ENCODE measurements at regions not wholly inside any gene's neighbourhood (a gene's known extent, or its start where the extent isn't known, plus 50 kb on each side); places are given as distances from the start of the nearest gene placed in this dataset.

GRCh38 chr5:116389601-116390000 is 185.0 kb downstream of the SEMA6A start:
- no peak for DNase-seq (ENCODE audit: low read depth in 4 of 4, low spot score in 2 of 4)

DNA sequence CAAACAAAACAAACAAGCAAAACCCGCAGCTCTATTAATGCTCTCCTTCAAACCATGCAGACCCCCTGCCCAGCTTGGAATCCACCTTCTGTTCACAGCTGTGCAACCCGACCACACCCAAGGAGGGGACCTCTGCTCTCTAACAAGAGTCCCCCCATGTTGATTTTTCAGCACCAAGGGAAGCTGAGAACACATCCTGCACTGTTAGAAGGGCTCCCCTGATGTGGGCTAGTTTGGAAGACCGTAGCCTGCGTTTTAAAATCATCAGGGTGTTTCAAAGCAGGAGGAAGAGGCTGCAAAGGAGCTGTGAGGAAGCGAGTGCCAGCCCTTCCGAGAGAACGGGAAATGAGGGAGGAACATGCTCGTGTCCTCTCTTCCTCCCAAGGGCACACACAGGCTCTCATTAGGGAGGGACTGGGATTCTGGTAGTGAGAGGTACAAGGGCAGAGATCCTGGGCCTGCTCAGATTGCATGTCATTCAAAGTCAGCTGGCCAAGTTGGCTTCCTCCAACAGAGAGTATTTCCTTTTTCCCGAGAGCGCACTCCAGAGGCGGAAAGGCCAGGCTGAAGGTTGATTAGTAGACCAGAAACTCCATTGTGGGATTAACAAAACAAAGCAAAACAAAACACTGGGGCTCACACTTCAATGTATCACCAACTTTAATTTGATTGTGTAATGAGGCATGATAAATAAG is 185.9 kb downstream of the SEMA6A start:
- no peak for DNase-seq (ENCODE audit: low read depth in 4 of 4, low spot score in 2 of 4)

DNA sequence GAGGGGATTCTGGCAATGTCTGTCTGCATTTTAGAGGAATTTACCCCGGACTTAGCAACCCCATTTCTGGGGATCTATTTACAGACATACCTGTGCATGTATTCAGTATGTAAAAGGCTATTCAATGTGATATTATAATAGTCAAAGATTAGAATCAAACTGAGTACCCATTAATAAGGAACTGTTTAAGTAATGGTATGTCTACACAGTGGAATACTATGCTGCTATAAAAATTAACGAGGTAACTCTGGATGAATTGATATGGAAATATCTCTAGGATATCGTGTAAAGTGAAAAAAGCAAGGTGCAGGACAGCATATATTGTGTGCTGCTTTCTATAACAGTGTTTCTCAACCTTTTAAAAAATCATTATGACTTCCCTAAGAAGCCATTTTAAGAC is 186.9 kb downstream of the SEMA6A start:
- DNase-seq (ENCODE audit: low read depth in 4 of 4, low spot score in 2 of 4) = no peak

- DNase-seq (ENCODE audit: low read depth in 4 of 4, low spot score in 2 of 4) = no peak
Observed at GRCh38 chr5:116386633-116387032, 188.0 kb downstream of the SEMA6A start.

- no peak for DNase-seq (ENCODE audit: low read depth in 4 of 4, low spot score in 2 of 4)
Observed at GRCh38 chr5:116382874-116383266, 191.8 kb downstream of the SEMA6A start.

DNA sequence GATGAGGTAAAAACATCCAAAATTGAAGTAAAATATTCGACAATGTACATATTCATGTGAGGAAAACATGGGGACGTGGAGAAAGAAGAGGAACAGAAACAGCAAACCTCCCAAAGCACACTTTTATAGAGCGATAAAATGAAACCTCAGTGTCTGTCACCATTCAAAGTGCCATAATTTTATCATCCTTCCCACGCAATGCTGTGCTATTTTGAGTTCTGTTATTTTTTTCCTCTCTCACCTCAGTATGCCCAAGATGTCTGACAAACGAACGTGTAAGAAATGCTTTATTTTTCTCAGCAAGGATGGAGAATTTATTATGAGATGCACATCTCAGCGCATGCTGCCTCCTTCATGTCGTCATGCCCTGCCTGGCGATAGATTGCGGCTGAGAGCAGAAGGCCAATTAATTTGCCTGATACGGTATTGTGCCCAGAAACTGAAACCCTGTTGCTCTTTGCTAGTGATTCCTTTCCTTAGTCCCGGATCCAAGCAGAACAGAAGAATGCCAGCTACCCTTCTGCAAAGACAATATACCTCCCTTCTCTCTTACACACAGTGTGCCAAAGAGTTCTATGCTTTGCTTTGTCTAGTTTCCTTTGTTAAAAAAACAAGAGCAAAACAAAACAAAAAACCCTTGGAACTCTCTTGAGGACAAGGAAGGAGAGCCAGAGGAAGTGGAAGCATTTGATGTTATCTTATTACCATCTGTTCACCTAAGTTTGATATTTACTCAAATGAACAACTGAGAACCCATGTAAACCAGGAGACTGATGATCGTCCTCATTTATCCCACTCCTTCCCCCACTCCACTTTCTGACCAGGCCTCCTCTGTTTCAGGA is 192.4 kb downstream of the SEMA6A start:
- DNase-seq (ENCODE audit: low read depth in 4 of 4, low spot score in 2 of 4) = no peak

DNA sequence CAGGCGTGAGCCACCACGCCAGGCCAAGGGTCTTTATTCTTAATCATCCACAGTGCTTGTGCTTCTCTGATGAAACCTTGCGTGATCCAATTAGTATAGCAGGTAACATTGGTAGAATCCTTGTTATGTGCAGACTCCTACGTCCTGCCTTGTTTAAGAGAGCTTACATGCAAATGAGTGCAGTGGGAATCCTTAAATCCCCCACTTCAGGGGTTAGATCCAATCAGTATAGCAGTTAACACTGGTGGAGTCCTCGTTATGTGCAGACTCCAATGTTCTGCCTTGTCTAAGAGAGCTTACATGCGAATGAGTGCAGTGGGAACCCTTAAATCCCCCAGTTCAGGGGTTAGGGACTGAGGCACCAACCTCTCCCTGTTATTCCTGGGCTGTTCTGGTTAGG is 193.4 kb downstream of the SEMA6A start:
- no peak for DNase-seq (ENCODE audit: low read depth in 4 of 4, low spot score in 2 of 4)

DNA sequence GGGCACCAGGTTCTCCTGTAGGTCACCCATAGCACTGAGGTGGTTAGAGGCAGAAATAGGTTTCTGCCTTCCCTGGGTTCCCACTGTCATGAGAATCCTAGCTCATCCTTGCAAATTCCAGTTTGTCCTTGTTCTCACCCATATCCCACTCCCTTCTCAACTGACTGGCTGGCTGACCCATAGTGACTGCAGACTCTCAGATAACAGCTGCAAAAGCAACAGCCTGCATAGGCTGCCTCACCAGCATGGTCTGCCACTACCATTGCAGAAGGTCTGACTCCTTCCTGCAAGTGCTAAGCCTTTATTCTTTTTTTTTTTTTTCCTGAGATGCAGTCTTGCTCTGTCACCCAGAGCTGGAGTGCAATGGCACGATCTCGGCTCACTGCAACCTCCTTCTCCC is 194.0 kb downstream of the SEMA6A start:
- no peak for DNase-seq (ENCODE audit: low read depth in 4 of 4, low spot score in 2 of 4)

GRCh38 chr5:116379306-116379705 is 195.3 kb downstream of the SEMA6A start:
- no peak for DNase-seq (ENCODE audit: low read depth in 4 of 4, low spot score in 2 of 4)

- no peak for DNase-seq (ENCODE audit: low read depth in 4 of 4, low spot score in 2 of 4)
Observed at GRCh38 chr5:116378777-116379121, 195.9 kb downstream of the SEMA6A start.

- DNase-seq (ENCODE audit: low read depth in 4 of 4, low spot score in 2 of 4) = no peak
Observed at GRCh38 chr5:116378007-116378776, 196.4 kb downstream of the SEMA6A start.

DNA sequence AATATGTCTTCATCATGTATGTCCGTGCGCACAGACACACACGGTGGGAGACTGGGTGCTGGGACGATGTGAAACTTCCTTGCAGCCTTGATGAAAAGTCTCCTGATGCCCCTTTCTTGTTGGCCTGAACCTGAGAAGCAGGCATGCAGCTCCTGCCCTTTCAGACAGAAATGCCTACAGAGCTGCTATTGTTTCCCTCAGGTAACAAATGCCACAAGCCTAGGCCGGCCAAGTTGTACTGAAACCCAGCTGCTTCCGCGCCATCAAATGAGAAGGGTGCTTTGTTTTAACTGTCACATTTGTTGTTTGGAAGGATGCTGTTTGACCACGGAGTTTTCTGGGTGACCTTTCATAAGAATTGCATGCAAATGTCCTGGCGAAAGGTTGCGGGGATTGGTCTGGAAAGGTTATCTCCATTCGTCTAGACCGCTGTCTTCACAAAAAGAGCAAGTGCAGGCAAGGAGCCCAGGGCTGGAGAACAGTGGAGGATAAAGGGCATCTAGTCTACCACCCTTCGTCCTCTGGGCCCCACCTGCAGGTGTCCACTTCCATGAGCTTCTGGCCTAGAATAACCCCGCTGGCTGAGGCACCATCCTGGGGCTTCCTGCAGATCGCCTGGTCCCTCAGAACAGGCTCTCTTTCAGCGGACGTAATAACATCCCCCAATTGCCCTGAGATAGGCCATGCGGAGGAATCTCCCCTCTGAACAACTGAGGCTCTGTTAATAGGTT is 197.2 kb downstream of the SEMA6A start:
- DNase-seq (ENCODE audit: low read depth in 4 of 4, low spot score in 2 of 4) = no peak

DNA sequence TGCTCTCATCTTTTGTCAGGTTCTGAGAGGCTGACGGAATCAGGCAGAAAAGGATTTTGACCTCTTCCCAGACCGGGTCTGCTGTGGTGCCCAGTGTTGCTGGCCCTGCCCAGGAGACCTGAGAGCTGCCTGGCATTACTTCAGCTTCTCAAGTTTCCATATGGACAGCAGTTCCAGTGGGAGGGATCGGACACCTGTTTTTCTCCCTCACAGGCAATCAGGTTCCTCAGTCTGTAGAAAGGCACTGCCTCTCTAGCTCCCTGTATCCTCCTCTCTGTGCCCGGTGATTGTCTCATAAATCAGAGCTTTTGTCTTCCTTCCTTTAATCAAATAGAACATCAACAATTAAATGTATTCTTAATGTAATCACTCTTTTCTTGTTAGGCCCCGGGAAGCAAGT is 198.7 kb downstream of the SEMA6A start:
- DNase-seq (ENCODE audit: low read depth in 4 of 4, low spot score in 2 of 4) = no peak

DNA sequence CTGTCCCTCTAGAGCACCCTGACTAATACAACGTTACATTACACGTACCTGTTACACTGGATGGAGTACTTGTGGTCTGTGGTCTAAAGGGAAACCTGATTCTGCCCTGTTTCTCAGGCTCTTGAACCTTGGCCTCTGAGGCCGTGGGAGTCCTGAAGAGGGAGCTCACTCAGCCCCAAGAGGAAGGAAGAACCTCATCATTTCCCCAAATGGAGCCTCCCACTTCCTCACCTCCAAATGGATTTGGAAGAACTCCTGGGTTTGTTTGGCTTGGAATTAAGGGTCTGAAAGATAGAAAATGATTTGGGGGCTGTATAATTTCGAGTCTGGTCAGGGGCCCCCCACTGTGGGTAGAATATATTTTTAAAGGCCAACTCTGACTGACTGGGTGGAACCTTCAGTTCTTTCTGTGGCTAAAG is 200.2 kb downstream of the SEMA6A start:
- DNase-seq (ENCODE audit: low read depth in 4 of 4, low spot score in 2 of 4) = no peak

DNA sequence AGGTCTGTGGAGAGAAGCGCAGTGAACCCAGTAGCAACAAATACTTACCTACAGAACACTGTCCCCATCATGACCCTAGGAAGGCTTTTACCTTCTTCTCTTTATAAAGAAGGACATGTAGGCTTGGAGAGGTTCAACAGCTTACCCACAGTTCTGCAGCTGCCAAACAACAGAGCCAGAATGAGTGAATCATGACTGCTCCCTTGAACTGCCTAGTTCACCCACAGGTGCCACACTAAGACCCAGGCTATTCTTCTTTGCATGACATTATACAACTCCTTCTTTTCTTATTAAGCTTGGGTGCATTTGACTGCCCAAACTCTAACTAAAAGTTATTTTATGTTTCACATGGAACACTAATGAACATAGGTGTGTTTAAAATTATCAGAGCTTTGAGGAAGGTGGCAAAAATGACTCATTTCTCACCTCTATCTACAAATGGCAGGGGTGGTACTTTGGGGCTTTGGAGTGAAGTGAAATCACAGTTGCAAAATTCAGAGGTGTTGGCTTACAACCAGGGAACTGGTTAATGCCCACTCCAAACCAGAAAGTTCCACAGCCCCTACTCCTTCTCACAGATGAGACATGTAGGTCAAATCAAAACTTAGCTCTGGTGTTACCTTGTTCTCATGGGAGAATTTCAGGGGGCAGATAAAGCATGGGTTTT is 201.6 kb downstream of the SEMA6A start:
- DNase-seq (ENCODE audit: low read depth in 4 of 4, low spot score in 2 of 4) = no peak

DNA sequence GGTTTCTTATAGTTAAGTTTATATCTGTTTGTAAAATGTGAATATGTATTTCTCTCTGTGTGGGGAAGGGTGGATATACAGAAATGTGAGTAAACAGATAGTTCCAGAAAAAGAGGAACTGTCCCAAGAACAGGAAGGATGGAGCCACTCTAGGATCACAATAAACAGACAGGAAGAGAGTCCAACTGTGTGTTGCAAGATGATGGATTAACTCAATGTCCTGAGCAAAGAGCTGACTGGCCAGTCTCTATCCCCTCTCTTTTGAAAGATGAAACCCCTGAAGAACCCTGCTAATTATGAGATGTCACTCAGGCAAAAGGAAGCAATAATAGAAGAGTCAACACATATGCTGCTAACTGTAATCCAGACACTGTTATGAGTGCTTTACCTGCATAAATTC is 202.7 kb downstream of the SEMA6A start:
- no peak for DNase-seq (ENCODE audit: low read depth in 4 of 4, low spot score in 2 of 4)

- no peak for DNase-seq (ENCODE audit: low read depth in 4 of 4, low spot score in 2 of 4)
Observed at GRCh38 chr5:116371431-116371830, 203.2 kb downstream of the SEMA6A start.

GRCh38 chr5:116370886-116371285 is 203.7 kb downstream of the SEMA6A start:
- DNase-seq (ENCODE audit: low read depth in 4 of 4, low spot score in 2 of 4) = no peak

DNA sequence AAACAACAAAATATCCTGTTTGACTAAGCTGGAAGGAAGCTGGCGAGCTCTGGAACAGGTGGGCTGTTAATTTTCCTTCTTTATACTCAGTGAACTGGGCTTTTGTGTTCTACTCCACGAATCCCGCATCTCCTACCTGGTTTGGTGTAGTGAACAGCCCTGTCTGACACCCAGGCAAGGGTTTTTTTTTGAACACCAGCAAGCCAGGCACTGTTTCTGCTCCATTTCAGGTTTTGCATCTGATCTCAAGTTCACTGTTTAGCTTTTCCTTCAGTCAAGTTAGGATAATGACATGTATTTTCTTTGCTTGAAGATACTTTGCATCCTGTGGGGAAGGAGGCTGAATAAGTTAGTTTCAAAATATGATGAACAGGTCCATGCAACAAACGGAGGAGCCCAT is 204.5 kb downstream of the SEMA6A start:
- DNase-seq (ENCODE audit: low read depth in 4 of 4, low spot score in 2 of 4) = no peak

GRCh38 chr5:116365006-116365496 is 209.6 kb downstream of the SEMA6A start:
- no peak for DNase-seq (ENCODE audit: low read depth in 4 of 4, low spot score in 2 of 4)
